H1 (cell line): ENCODE measurements at regions not wholly inside any gene's neighbourhood (a gene's known extent, or its start where the extent isn't known, plus 50 kb on each side); places are given as distances from the start of the nearest gene placed in this dataset.

Experiments
- CTCF ChIA-PET: fragments of 300-600 bp; sonication (Branson Sonifier 250); formaldehyde crosslinking; loops from one replicate; lab custom pipeline; 2021; ENCODE audit not compliant: partially characterized antibody; lab: Charles Lee
- POLR2A ChIA-PET: fragments of 300-600 bp; sonication (Branson Sonifier 250); formaldehyde crosslinking; loops from one replicate; lab custom pipeline; 2021; ENCODE audit warnings: inconsistent platforms; ENCODE audit not compliant: partially characterized antibody; lab: Charles Lee
- DNase-seq, 2 experiments: peaks; one replicate each; pipeline versions ENCODE4 v3.0.0 to v3.0.0-alpha.2; 2010 to 2022; ENCODE audit warnings: low spot score in 2 of 2, low read depth in 1 of 2, mixed read lengths in 1 of 2
- FAIRE-seq: peaks from 2 replicates; lab custom pipeline; 2011; peaks lifted over from hg19 to GRCh38; lab: Jason Lieb, UNC
- H2AFZ ChIP-seq: 2 replicates; pipeline ENCODE4 v1.8.1; 2012; ENCODE audit warnings: low read length, inconsistent platforms
- H2AK5ac ChIP-seq: 2 replicates; pipeline ENCODE4 v1.6.1; 2013; ENCODE audit warnings: low read depth, low read length
- H2BK120ac ChIP-seq: replicated peaks from 2 replicates; pipeline ENCODE3; 2013; ENCODE audit warnings: low read depth, low read length, inconsistent platforms
- H2BK12ac ChIP-seq: 2 replicates; pipeline ENCODE4 v1.6.1; 2013; ENCODE audit warnings: low read depth, low read length
- H2BK15ac ChIP-seq: 2 replicates; pipeline ENCODE4 v1.6.1; 2013; ENCODE audit warnings: low read length
- H2BK20ac ChIP-seq: 2 replicates; pipeline ENCODE4 v1.6.1; 2013; ENCODE audit warnings: low read length
- H2BK5ac ChIP-seq: 2 replicates; pipeline ENCODE4 v1.6.1; 2013; ENCODE audit warnings: low read depth, low read length
- H3K14ac ChIP-seq: 2 replicates; pipeline ENCODE4 v1.6.1; 2013; ENCODE audit warnings: inconsistent platforms; ENCODE audit not compliant: insufficient read length
- H3K18ac ChIP-seq: 2 replicates; pipeline ENCODE4 v1.6.1; 2013; ENCODE audit warnings: low read length; ENCODE audit errors: extremely low read depth
- H3K23ac ChIP-seq: 2 replicates; pipeline ENCODE4 v1.6.1; 2013; ENCODE audit warnings: inconsistent platforms; ENCODE audit not compliant: insufficient read length
- H3K23me2 ChIP-seq: 2 replicates; pipeline ENCODE4 v1.6.1; 2013; ENCODE audit warnings: low read depth, low read length
- H3K27ac ChIP-seq: 2 replicates; pipeline ENCODE4 v1.6.1; 2011; ENCODE audit warnings: low read depth, low read length, inconsistent platforms
- H3K27me3 ChIP-seq, 4 experiments: replicated peaks in 1 of 4; 1 replicate in 1 of 4; 2 replicates in 3 of 4; pipeline versions ENCODE4 v1.6.1 to v1.8.1; 2011 to 2013; ENCODE audit warnings: low read length in 3 of 4, mild to moderate bottlenecking in 3 of 4, inconsistent platforms in 2 of 4, mixed read lengths in 2 of 4, moderate library complexity in 1 of 4; ENCODE audit not compliant: control insufficient read depth in 3 of 4, insufficient read depth in 3 of 4; ENCODE audit errors: extremely low read depth in 1 of 4
- H3K36me3 ChIP-seq, 4 experiments: 2 replicates each; pipeline versions ENCODE4 v1.6.1 to v1.8.1; 2011 to 2013; ENCODE audit warnings: mild to moderate bottlenecking in 4 of 4, low read length in 3 of 4, moderate library complexity in 2 of 4, control low read depth in 1 of 4, inconsistent platforms in 1 of 4; ENCODE audit not compliant: insufficient read depth in 4 of 4, control insufficient read depth in 2 of 4
- H3K4ac ChIP-seq: replicated peaks from 2 replicates; pipeline ENCODE3; 2013; ENCODE audit warnings: low read length, low read depth, mixed read lengths, inconsistent platforms; ENCODE audit not compliant: insufficient read length
- H3K4me1 ChIP-seq, 4 experiments: replicated peaks in 1 of 4; 1 replicate in 1 of 4; 2 replicates in 3 of 4; pipeline versions ENCODE4 v1.6.1 to v1.8.1; 2011 to 2013; ENCODE audit warnings: low read length in 3 of 4, inconsistent platforms in 2 of 4, mixed read lengths in 1 of 4; ENCODE audit not compliant: insufficient read depth in 4 of 4, control insufficient read depth in 3 of 4
- H3K4me2 ChIP-seq, 2 experiments: 2 replicates each; pipeline versions ENCODE4 v1.6.1 to v1.8.1; 2011 to 2013; ENCODE audit warnings: low read depth in 2 of 2, low read length in 2 of 2, control low read depth in 1 of 2, inconsistent platforms in 1 of 2, mild to moderate bottlenecking in 1 of 2; ENCODE audit not compliant: insufficient read depth in 1 of 2
- H3K4me3 ChIP-seq, 4 experiments: fragments of 200-600, 300-600 bp in 1 of 4; sonication (generic), shearing (Covaris generic), sonication (Bioruptor Twin) in 1 of 4; 2 replicates each; pipeline versions ENCODE4 v1.5.1 to v1.8.1; 2011 to 2016; ENCODE audit warnings: low read length in 4 of 4, low read depth in 3 of 4, control low read depth in 2 of 4, inconsistent platforms in 2 of 4, mild to moderate bottlenecking in 2 of 4, mixed read lengths in 1 of 4, moderate library complexity in 1 of 4; ENCODE audit not compliant: insufficient read depth in 2 of 4; ENCODE audit errors: extremely low read depth in 1 of 4
- H3K56ac ChIP-seq: replicated peaks from 2 replicates; pipeline ENCODE3; 2013; ENCODE audit warnings: low read depth, mild to moderate bottlenecking, mixed read lengths, low read length, inconsistent platforms; ENCODE audit not compliant: insufficient read length
- H3K79me1 ChIP-seq: 2 replicates; pipeline ENCODE4 v1.6.1; 2013; ENCODE audit warnings: low read depth, low read length, control low read depth
- H3K79me2 ChIP-seq, 2 experiments: 2 replicates each; pipeline versions ENCODE4 v1.6.1 to v1.8.1; 2012 to 2013; ENCODE audit warnings: low read length in 2 of 2, mild to moderate bottlenecking in 2 of 2, inconsistent platforms in 1 of 2; ENCODE audit not compliant: insufficient read depth in 2 of 2, control insufficient read depth in 1 of 2
- H3K9ac ChIP-seq, 4 experiments: replicated peaks in 1 of 4; 1 replicate in 1 of 4; 2 replicates in 3 of 4; pipeline versions ENCODE4 v1.6.1 to v1.8.1; 2011 to 2013; ENCODE audit warnings: low read depth in 3 of 4, low read length in 3 of 4, control low read depth in 2 of 4, mild to moderate bottlenecking in 2 of 4, moderate library complexity in 2 of 4, inconsistent platforms in 1 of 4; ENCODE audit errors: extremely low read depth in 1 of 4
- H3K9me3 ChIP-seq, 2 experiments: 2 replicates each; pipeline versions ENCODE4 v1.6.1 to v1.8.1; 2012 to 2013; ENCODE audit warnings: mild to moderate bottlenecking in 2 of 2, moderate library complexity in 2 of 2, control low read depth in 1 of 2, inconsistent platforms in 1 of 2, low read depth in 1 of 2, low read length in 1 of 2, mixed read lengths in 1 of 2; ENCODE audit not compliant: insufficient read depth in 2 of 2
- H4K20me1 ChIP-seq, 2 experiments: replicated peaks in 1 of 2; 2 replicates each; pipeline versions ENCODE3 to v1.8.1; 2011 to 2013; ENCODE audit warnings: inconsistent platforms in 2 of 2, low read length in 2 of 2, mild to moderate bottlenecking in 1 of 2; ENCODE audit not compliant: insufficient read depth in 2 of 2, control insufficient read depth in 1 of 2
- H4K5ac ChIP-seq: 2 replicates; pipeline ENCODE4 v1.6.1; 2013; ENCODE audit warnings: low read length, low read depth, mixed read lengths, inconsistent platforms; ENCODE audit not compliant: insufficient read length
- H4K8ac ChIP-seq: 2 replicates; pipeline ENCODE4 v1.8.0; 2013; ENCODE audit warnings: mild to moderate bottlenecking, moderate library complexity, low read length, inconsistent platforms; ENCODE audit not compliant: insufficient read depth; ENCODE audit errors: extremely low read depth
- H4K91ac ChIP-seq: replicated peaks from 2 replicates; pipeline ENCODE3; 2013; ENCODE audit warnings: low read length, mixed read lengths, inconsistent platforms; ENCODE audit not compliant: insufficient read length
- BACH1 ChIP-seq: IDR thresholded peaks from 2 replicates; pipeline ENCODE4 v1.6.1; 2012; ENCODE audit warnings: low read length, improper control_type of control experiment
- CBX8 ChIP-seq: fragments of 300-800, 300-1000 bp; sonication (generic); IDR thresholded peaks from 2 replicates; pipeline ENCODE4 v1.7.1; 2016; ENCODE audit warnings: low read depth, low read length, borderline replicate concordance
- EZH2 ChIP-seq: fragments of 200-600 bp; sonication (generic); IDR thresholded peaks from 2 replicates; pipeline ENCODE4 v1.7.1; 2012; ENCODE audit warnings: low read depth, mild to moderate bottlenecking, moderate library complexity, low read length, inconsistent platforms; ENCODE audit not compliant: severe bottlenecking
- HDAC2 ChIP-seq, 2 experiments: fragments of 300-600 bp in 1 of 2; sonication (generic) in 1 of 2; IDR thresholded peaks; 2 replicates each; pipeline ENCODE4 v1.6.1; 2011 to 2012; ENCODE audit warnings: low read depth in 2 of 2, low read length in 2 of 2, mild to moderate bottlenecking in 2 of 2, moderate library complexity in 2 of 2, borderline replicate concordance in 1 of 2, inconsistent platforms in 1 of 2
- JUN ChIP-seq: IDR thresholded peaks from 2 replicates; pipeline ENCODE4 v1.6.1; 2011; ENCODE audit warnings: low read depth, mild to moderate bottlenecking, improper control_type of control experiment, low read length
- POU5F1 ChIP-seq: IDR thresholded peaks from 2 replicates; pipeline ENCODE4 v1.6.1; 2011; ENCODE audit warnings: low read depth, mild to moderate bottlenecking, low read length, moderate library complexity
- WGBS, 2 experiments: shearing (Covaris generic) in 1 of 2; methylation state at CpG; one replicate each; pipeline versions ENCODE4 v1.1.6 to v1.1.7; 2013 to 2015; ENCODE audit warnings: low lambda C conversion rate in 2 of 2, mixed read lengths in 2 of 2, inconsistent platforms in 1 of 2, low coverage in 1 of 2, missing lambda C conversion rate in 1 of 2; ENCODE audit not compliant: insufficient replicate concordance in 2 of 2, insufficient coverage in 1 of 2, insufficient read length in 1 of 2; ENCODE audit errors: extremely low coverage in 1 of 2, missing lambda C conversion rate in 1 of 2; 5-methylcytosine and 5-hydroxymethylcytosine counted together
- TF ChIP-seq, protein P1 (sequence below): IDR thresholded peaks from 2 replicates; pipeline ENCODE4 v1.6.1; 2011; ENCODE audit warnings: low read depth, mild to moderate bottlenecking, low read length; ENCODE audit not compliant: insufficient read depth

- Histone ChIP-seq H3K14ac (no peak overlapping the region), H3K23ac (no peak overlapping the region), H3K9ac (no peak overlapping the region), H2AFZ (no peak overlapping the region), H3K4me1 (no peaks in the 10 kb centered on the region), H2BK15ac (no peak overlapping the region), H3K56ac (no peak overlapping the region), H4K91ac (no peak overlapping the region), H3K36me3 (no peaks in the 10 kb centered on the region), H2BK12ac (no peak overlapping the region), H3K18ac (no peak overlapping the region), H2BK120ac (no peak overlapping the region), H4K8ac (no peak overlapping the region), H3K79me2 (no peaks in the 10 kb centered on the region), H3K9me3 (no peaks in the 10 kb centered on the region), H3K79me1 (no peaks in the 10 kb centered on the region), H3K27ac (no peak overlapping the region), H2AK5ac (no peak overlapping the region), H3K4me3 (no peak overlapping the region), H2BK5ac (no peak overlapping the region), H4K5ac (no peak overlapping the region), H2BK20ac (no peak overlapping the region), H3K4ac (no peak overlapping the region), H3K23me2 (no peaks in the 10 kb centered on the region), H3K4me2 (no peak overlapping the region), H3K27me3 (no peaks in the 10 kb centered on the region), H4K20me1 (no peaks in the 10 kb centered on the region)
- FAIRE-seq: no peak
- TF ChIP-seq POU5F1 (no peak), EZH2 (no peak), JUN (no peak), BACH1 (no peak), HDAC2 (IDR thresholded peaks at IDR 0.05; ENCODE audit: borderline replicate concordance in 1 of 2, low read depth in 2 of 2, low read length in 2 of 2) (no peak), CBX8 (no peak)
- TF ChIP-seq, protein P1, sequence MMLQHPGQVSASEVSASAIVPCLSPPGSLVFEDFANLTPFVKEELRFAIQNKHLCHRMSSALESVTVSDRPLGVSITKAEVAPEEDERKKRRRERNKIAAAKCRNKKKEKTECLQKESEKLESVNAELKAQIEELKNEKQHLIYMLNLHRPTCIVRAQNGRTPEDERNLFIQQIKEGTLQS: no peak
- WGBS, 2 experiments: 91% methylated on average over 1 of the region's 1 CpG; no CpG with 5 or more reads in 1 of the 2 experiments
- DNase-seq: no peak
- ChIA-PET CTCF (no interaction called here), POLR2A (no interaction called here)
These were observed 298.7 kb downstream of the RPL10L start for GRCh38 chr14:46352844-46353243.
